ENCODE measurements at regions not wholly inside any gene's neighbourhood (a gene's known extent, or its start where the extent isn't known, plus 50 kb on each side); places are given as distances from the start of the nearest gene placed in this dataset.

DNA sequence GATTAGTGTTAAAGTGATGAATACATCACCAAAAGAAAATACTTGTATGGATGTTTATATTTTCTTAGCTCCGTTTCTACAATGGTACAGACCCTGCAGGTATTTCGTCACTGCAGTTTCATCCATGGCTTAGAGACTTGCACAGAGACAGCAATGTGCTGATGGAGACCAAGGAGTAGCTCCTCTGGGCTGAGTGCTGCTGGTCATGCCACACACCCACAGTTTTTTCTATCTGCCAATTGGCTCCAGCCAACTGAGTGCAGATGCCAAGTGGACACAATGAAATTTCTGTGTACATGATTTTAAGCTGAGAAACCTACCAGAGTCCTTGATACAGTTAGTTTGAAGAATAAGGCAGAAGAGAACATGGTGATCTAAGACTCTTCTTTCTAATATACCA is 145.9 kb upstream of the ADCY2 start:
- no peak overlapping the region for H3K4me3 ChIP-seq (ENCODE audit: low read depth in 1 of 3, low read length in 3 of 3)
- H3K4me1 ChIP-seq (ENCODE audit: control insufficient read depth in 4 of 4, insufficient read depth in 4 of 4, low read length in 3 of 4): no peaks in the 10 kb centered on the region
- H3K9me3 ChIP-seq (ENCODE audit: control insufficient read depth in 4 of 4, low read length in 3 of 4): no peaks in the 10 kb centered on the region
- no peaks in the 10 kb centered on the region for H3K27me3 ChIP-seq (ENCODE audit: control insufficient read depth in 4 of 4, insufficient read depth in 4 of 4, low read length in 3 of 4)
- TF ChIP-seq, protein P1, sequence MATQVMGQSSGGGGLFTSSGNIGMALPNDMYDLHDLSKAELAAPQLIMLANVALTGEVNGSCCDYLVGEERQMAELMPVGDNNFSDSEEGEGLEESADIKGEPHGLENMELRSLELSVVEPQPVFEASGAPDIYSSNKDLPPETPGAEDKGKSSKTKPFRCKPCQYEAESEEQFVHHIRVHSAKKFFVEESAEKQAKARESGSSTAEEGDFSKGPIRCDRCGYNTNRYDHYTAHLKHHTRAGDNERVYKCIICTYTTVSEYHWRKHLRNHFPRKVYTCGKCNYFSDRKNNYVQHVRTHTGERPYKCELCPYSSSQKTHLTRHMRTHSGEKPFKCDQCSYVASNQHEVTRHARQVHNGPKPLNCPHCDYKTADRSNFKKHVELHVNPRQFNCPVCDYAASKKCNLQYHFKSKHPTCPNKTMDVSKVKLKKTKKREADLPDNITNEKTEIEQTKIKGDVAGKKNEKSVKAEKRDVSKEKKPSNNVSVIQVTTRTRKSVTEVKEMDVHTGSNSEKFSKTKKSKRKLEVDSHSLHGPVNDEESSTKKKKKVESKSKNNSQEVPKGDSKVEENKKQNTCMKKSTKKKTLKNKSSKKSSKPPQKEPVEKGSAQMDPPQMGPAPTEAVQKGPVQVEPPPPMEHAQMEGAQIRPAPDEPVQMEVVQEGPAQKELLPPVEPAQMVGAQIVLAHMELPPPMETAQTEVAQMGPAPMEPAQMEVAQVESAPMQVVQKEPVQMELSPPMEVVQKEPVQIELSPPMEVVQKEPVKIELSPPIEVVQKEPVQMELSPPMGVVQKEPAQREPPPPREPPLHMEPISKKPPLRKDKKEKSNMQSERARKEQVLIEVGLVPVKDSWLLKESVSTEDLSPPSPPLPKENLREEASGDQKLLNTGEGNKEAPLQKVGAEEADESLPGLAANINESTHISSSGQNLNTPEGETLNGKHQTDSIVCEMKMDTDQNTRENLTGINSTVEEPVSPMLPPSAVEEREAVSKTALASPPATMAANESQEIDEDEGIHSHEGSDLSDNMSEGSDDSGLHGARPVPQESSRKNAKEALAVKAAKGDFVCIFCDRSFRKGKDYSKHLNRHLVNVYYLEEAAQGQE (IDR thresholded peaks at IDR 0.05): no peak
- TF ChIP-seq ATF3 (IDR thresholded peaks at IDR 0.05) (no peak), RAD21 (IDR thresholded peaks at IDR 0.05) (no peak), FOXA2 (IDR thresholded peaks at IDR 0.05) (no peak), JUND (IDR thresholded peaks at IDR 0.05) (no peak), SP1 (IDR thresholded peaks at IDR 0.05) (no peak)
- WGBS: 68% methylated on average over 2 of the region's 2 CpGs
- H3K9ac ChIP-seq (ENCODE audit: low read depth in 1 of 2, low read length in 2 of 2): no peak overlapping the region
- H3K27ac ChIP-seq (ENCODE audit: low read depth in 1 of 2, low read length in 2 of 2): no peak overlapping the region
- no peaks in the 10 kb centered on the region for H3K36me3 ChIP-seq (ENCODE audit: control insufficient read depth in 4 of 4, insufficient read depth in 3 of 4, low read depth in 1 of 4, low read length in 3 of 4)
- DNase-seq (ENCODE audit: low spot score): no peak

DNA sequence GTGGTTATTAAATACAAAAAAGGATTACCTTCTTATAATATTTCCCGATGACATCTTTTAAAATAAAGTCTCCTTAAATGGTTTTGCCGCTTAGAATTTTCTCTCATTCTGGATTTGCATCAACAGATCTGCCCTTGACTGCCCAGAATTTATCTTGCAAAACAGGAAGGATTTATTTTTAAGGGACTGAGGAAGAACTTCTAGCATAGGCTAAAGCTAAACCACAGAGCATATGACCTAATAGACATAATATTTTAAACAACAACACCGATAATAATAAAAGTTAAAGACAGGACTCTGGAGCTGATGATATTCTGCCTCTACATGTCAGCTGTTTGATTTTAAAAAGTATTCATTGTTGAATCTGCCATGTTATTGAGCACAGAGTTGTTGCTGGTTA is 145.3 kb upstream of the ADCY2 start:
- Histone ChIP-seq H3K4me1 (ENCODE audit: control insufficient read depth in 4 of 4, insufficient read depth in 4 of 4, low read length in 3 of 4) (no peaks in the 10 kb centered on the region), H3K9ac (ENCODE audit: low read depth in 1 of 2, low read length in 2 of 2) (no peak overlapping the region), H3K27ac (ENCODE audit: low read depth in 1 of 2, low read length in 2 of 2) (no peak overlapping the region), H3K36me3 (ENCODE audit: control insufficient read depth in 4 of 4, insufficient read depth in 3 of 4, low read depth in 1 of 4, low read length in 3 of 4) (no peaks in the 10 kb centered on the region), H3K9me3 (ENCODE audit: control insufficient read depth in 4 of 4, low read length in 3 of 4) (no peaks in the 10 kb centered on the region), H3K4me3 (ENCODE audit: low read depth in 1 of 3, low read length in 3 of 3) (no peak overlapping the region), H3K27me3 (ENCODE audit: control insufficient read depth in 4 of 4, insufficient read depth in 4 of 4, low read length in 3 of 4) (no peaks in the 10 kb centered on the region)
- TF ChIP-seq HNF4G (IDR thresholded peaks at IDR 0.05): no peak
- TF ChIP-seq ATF3 (IDR thresholded peaks at IDR 0.05): no peak
- no peak for TF ChIP-seq RXRA (IDR thresholded peaks at IDR 0.05)
- DNase-seq (ENCODE audit: low spot score): no peak
- WGBS: 74% methylated on average over 3 of the region's 3 CpGs

DNA sequence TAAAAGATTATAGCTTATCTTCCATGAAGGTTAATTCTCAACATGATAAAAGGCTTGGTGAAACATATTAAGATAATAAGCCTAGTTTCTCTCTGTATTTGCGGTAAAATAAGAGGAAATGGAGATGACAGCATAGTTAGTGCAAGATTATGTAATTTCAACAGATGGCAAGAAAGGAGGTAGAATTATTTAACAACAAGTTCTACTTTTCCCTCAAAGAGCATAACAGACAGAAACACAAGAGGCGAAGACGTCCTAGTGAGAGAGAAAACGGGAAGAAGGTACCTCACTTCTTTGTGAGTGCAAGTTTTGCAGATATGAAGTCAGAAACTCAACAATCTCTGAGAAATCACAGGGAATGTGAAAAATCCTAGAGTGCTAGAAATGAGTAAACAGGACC is 144.8 kb upstream of the ADCY2 start:
- WGBS: 61% methylated on average over 4 of the region's 4 CpGs
- Histone ChIP-seq H3K9me3 (ENCODE audit: control insufficient read depth in 4 of 4, low read length in 3 of 4) (no peaks in the 10 kb centered on the region), H3K36me3 (ENCODE audit: control insufficient read depth in 4 of 4, insufficient read depth in 3 of 4, low read depth in 1 of 4, low read length in 3 of 4) (no peaks in the 10 kb centered on the region), H3K27me3 (ENCODE audit: control insufficient read depth in 4 of 4, insufficient read depth in 4 of 4, low read length in 3 of 4) (no peaks in the 10 kb centered on the region), H3K4me3 (ENCODE audit: low read depth in 1 of 3, low read length in 3 of 3) (no peak overlapping the region), H3K27ac (ENCODE audit: low read depth in 1 of 2, low read length in 2 of 2) (no peak overlapping the region), H3K4me1 (ENCODE audit: control insufficient read depth in 4 of 4, insufficient read depth in 4 of 4, low read length in 3 of 4) (no peaks in the 10 kb centered on the region), H3K9ac (ENCODE audit: low read depth in 1 of 2, low read length in 2 of 2) (no peak overlapping the region)
- DNase-seq (ENCODE audit: low spot score): no peak
- no peak for TF ChIP-seq NR2F2 (IDR thresholded peaks at IDR 0.05)
- no peak for TF ChIP-seq HNF4A (conservative IDR thresholded peaks at IDR 0.05)
- TF ChIP-seq GABPA (IDR thresholded peaks at IDR 0.05 in 1 of 2, conservative IDR thresholded peaks at IDR 0.05 in 1 of 2): no peak
- TF ChIP-seq SP1 (IDR thresholded peaks at IDR 0.05): no peak
- no peak for TF ChIP-seq RAD21 (IDR thresholded peaks at IDR 0.05)
- TF ChIP-seq EGR1 (IDR thresholded peaks at IDR 0.05; ENCODE audit: low read depth in 2 of 2): no peak
- TF ChIP-seq, protein P1 (IDR thresholded peaks at IDR 0.05): no peak
- TF ChIP-seq TAF1 (conservative IDR thresholded peaks at IDR 0.05): no peak
- no peak for TF ChIP-seq RXRA (IDR thresholded peaks at IDR 0.05)
- TF ChIP-seq, protein P2, sequence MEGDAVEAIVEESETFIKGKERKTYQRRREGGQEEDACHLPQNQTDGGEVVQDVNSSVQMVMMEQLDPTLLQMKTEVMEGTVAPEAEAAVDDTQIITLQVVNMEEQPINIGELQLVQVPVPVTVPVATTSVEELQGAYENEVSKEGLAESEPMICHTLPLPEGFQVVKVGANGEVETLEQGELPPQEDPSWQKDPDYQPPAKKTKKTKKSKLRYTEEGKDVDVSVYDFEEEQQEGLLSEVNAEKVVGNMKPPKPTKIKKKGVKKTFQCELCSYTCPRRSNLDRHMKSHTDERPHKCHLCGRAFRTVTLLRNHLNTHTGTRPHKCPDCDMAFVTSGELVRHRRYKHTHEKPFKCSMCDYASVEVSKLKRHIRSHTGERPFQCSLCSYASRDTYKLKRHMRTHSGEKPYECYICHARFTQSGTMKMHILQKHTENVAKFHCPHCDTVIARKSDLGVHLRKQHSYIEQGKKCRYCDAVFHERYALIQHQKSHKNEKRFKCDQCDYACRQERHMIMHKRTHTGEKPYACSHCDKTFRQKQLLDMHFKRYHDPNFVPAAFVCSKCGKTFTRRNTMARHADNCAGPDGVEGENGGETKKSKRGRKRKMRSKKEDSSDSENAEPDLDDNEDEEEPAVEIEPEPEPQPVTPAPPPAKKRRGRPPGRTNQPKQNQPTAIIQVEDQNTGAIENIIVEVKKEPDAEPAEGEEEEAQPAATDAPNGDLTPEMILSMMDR (IDR thresholded peaks at IDR 0.05; ENCODE audit: low read depth, low read length, missing input control): no peak
- TF ChIP-seq YY1 (IDR thresholded peaks at IDR 0.05): no peak
- no peak for TF ChIP-seq JUND (IDR thresholded peaks at IDR 0.05)
- TF ChIP-seq ATF3 (IDR thresholded peaks at IDR 0.05): no peak
- TF ChIP-seq FOXA1 (IDR thresholded peaks at IDR 0.05): no peak

Data from liver (tissue), 8 donors.